ENCODE measurements at regions not wholly inside any gene's neighbourhood (a gene's known extent, or its start where the extent isn't known, plus 50 kb on each side); places are given as distances from the start of the nearest gene placed in this dataset.

GRCh38 chr5:133789428-133789827 lies 177.1 kb upstream of the FSTL4 start:
- no peak for DNase-seq
- 83 to 90% methylated on average over 3 of the region's 3 CpGs for WGBS, 2 donors
- TF ChIP-seq POLR2A (IDR thresholded peaks at IDR 0.05): no peak
- no peak for TF ChIP-seq CTCF (IDR thresholded peaks at IDR 0.05)
- intact Hi-C loops (cut with DNase I): no loop called here
- H3K36me3 ChIP-seq: no peaks in the 10 kb centered on the region
- H3K9me3 ChIP-seq: no peaks in the 10 kb centered on the region
- H3K4me3 ChIP-seq (replicated peaks in 1 of 3): no peak overlapping the region
- H3K27me3 ChIP-seq: no peaks in the 10 kb centered on the region
- H3K27ac ChIP-seq: no peak overlapping the region
- H3K4me1 ChIP-seq: no peaks in the 10 kb centered on the region

GRCh38 chr5:133788121-133788520 lies 175.8 kb upstream of the FSTL4 start:
- WGBS, 2 donors: 89 to 94% methylated on average over 8 to 11 of the region's 11 CpGs
- DNase-seq: no peak
- intact Hi-C loops (cut with DNase I): no loop called here
- TF ChIP-seq CTCF (IDR thresholded peaks at IDR 0.05) (no peak), POLR2A (IDR thresholded peaks at IDR 0.05) (no peak)
- no peaks in the 10 kb centered on the region for H3K4me1 ChIP-seq
- H3K27ac ChIP-seq: no peak overlapping the region
- H3K27me3 ChIP-seq: no peaks in the 10 kb centered on the region
- no peaks in the 10 kb centered on the region for H3K9me3 ChIP-seq
- no peak overlapping the region for H3K4me3 ChIP-seq (replicated peaks in 1 of 3)
- no peaks in the 10 kb centered on the region for H3K36me3 ChIP-seq

- H3K4me1 ChIP-seq: no peaks in the 10 kb centered on the region
- no peak overlapping the region for H3K4me3 ChIP-seq (replicated peaks in 1 of 3)
- no peaks in the 10 kb centered on the region for H3K36me3 ChIP-seq
- intact Hi-C loops (cut with DNase I): no loop called here
- WGBS, 2 donors: 74% methylated on average over 4 of the region's 4 CpGs
- H3K27me3 ChIP-seq: no peaks in the 10 kb centered on the region
- H3K27ac ChIP-seq: no peak overlapping the region
- H3K9me3 ChIP-seq: no peaks in the 10 kb centered on the region
- TF ChIP-seq CTCF (IDR thresholded peaks at IDR 0.05): no peak
- TF ChIP-seq POLR2A (IDR thresholded peaks at IDR 0.05): no peak
- no peak for DNase-seq
These were observed 174.1 kb upstream of the FSTL4 start for GRCh38 chr5:133786420-133786819.

- Histone ChIP-seq H3K36me3 (no peaks in the 10 kb centered on the region), H3K9me3 (no peaks in the 10 kb centered on the region), H3K27ac (no peak overlapping the region), H3K4me3 (replicated peaks in 1 of 3) (no peak overlapping the region), H3K4me1 (no peaks in the 10 kb centered on the region), H3K27me3 (no peaks in the 10 kb centered on the region)
- TF ChIP-seq CTCF (IDR thresholded peaks at IDR 0.05) (no peak), POLR2A (IDR thresholded peaks at IDR 0.05) (no peak)
- intact Hi-C loops (cut with DNase I): no loop called here
- no peak for DNase-seq
- 58 to 86% methylated on average over 3 of the region's 3 CpGs for WGBS, 2 donors
These were observed 172.8 kb upstream of the FSTL4 start for GRCh38 chr5:133785182-133785581.

- Histone ChIP-seq H3K27me3 (no peaks in the 10 kb centered on the region), H3K36me3 (no peaks in the 10 kb centered on the region), H3K9me3 (no peaks in the 10 kb centered on the region), H3K4me3 (replicated peaks in 1 of 3) (no peak overlapping the region), H3K27ac (no peak overlapping the region), H3K4me1 (no peaks in the 10 kb centered on the region)
- intact Hi-C loops (cut with DNase I): no loop called here
- DNase-seq: no peak
- TF ChIP-seq POLR2A (IDR thresholded peaks at IDR 0.05) (no peak), CTCF (IDR thresholded peaks at IDR 0.05) (no peak)
- WGBS, 2 donors: 69 to 75% methylated on average over 5 of the region's 5 CpGs
These were observed 171.1 kb upstream of the FSTL4 start for GRCh38 chr5:133783481-133783880.

Measured in thyroid gland (tissue), 4 donors.